Osteoblast (primary cell): ENCODE measurements at regions not wholly inside any gene's neighbourhood (a gene's known extent, or its start where the extent isn't known, plus 50 kb on each side); places are given as distances from the start of the nearest gene placed in this dataset.

ENCODE experiments used
- DNase-seq: peaks from one replicate; pipeline ENCODE4 v3.0.0; 2011; ENCODE audit warnings: low spot score, mixed read lengths; ENCODE audit not compliant: insufficient read length; ENCODE audit errors: missing footprints
- H2AFZ ChIP-seq: 2 replicates; pipeline ENCODE4 v1.6.0; 2011; ENCODE audit warnings: mild to moderate bottlenecking, low read length
- H3K27ac ChIP-seq: 2 replicates; pipeline ENCODE4 v1.5.1; 2011; ENCODE audit warnings: mild to moderate bottlenecking, low read depth, low read length, moderate library complexity
- H3K27me3 ChIP-seq: 2 replicates; pipeline ENCODE4 v1.6.0; 2012; ENCODE audit warnings: mild to moderate bottlenecking, control low read depth, inconsistent platforms, low read length, moderate library complexity; ENCODE audit not compliant: insufficient read depth
- H3K36me3 ChIP-seq: 2 replicates; pipeline ENCODE4 v1.5.1; 2011; ENCODE audit warnings: mild to moderate bottlenecking, low read length, control low read depth, moderate library complexity; ENCODE audit not compliant: insufficient read depth
- H3K4me1 ChIP-seq: 2 replicates; pipeline ENCODE4 v1.5.1; 2011; ENCODE audit warnings: mild to moderate bottlenecking, low read length, control low read depth, moderate library complexity; ENCODE audit not compliant: insufficient read depth
- H3K4me2 ChIP-seq: 2 replicates; pipeline ENCODE4 v1.6.0; 2011; ENCODE audit warnings: mild to moderate bottlenecking, low read length; ENCODE audit not compliant: insufficient read depth
- H3K4me3 ChIP-seq: fragments of 200-600 bp; sonication (generic); 3 replicates; pipeline ENCODE4 v1.5.1; 2012; ENCODE audit warnings: mild to moderate bottlenecking, low read length, inconsistent platforms; ENCODE audit not compliant: insufficient read depth
- H3K79me2 ChIP-seq: 2 replicates; pipeline ENCODE4 v1.6.0; 2012; ENCODE audit warnings: mild to moderate bottlenecking, low read length, control low read depth, inconsistent platforms; ENCODE audit not compliant: insufficient read depth
- H3K9me3 ChIP-seq: 2 replicates; pipeline ENCODE4 v1.5.1; 2011; ENCODE audit warnings: low read depth, low read length, control low read depth
- H4K20me1 ChIP-seq: 2 replicates; pipeline ENCODE4 v1.6.0; 2012; ENCODE audit warnings: mild to moderate bottlenecking, low read length, control low read depth; ENCODE audit not compliant: insufficient read depth
- CTCF ChIP-seq: IDR thresholded peaks from 2 replicates; pipeline ENCODE4 v1.5.1; 2011; ENCODE audit warnings: mild to moderate bottlenecking, low read depth, low read length, moderate library complexity; ENCODE audit errors: extremely low read depth

- TF ChIP-seq CTCF: no peak
- Histone ChIP-seq H2AFZ (no peak overlapping the region), H3K27me3 (no peaks in the 10 kb centered on the region), H3K27ac (no peak overlapping the region), H3K79me2 (no peaks in the 10 kb centered on the region), H4K20me1 (no peaks in the 10 kb centered on the region), H3K9me3 (no peaks in the 10 kb centered on the region), H3K4me2 (no peak overlapping the region), H3K4me3 (no peak overlapping the region), H3K36me3 (no peaks in the 10 kb centered on the region), H3K4me1 (no peaks in the 10 kb centered on the region)
- no peak for DNase-seq
Observed at GRCh38 chr5:89916131-89916530, 493.4 kb downstream of the CETN3 start.

GRCh38 chr5:89908876-89909275 lies 500.7 kb downstream of the CETN3 start:
- H3K9me3 ChIP-seq: no peaks in the 10 kb centered on the region
- no peak for TF ChIP-seq CTCF
- no peak overlapping the region for H3K4me3 ChIP-seq
- DNase-seq: no peak
- H3K27me3 ChIP-seq: no peaks in the 10 kb centered on the region
- no peaks in the 10 kb centered on the region for H3K4me1 ChIP-seq
- no peak overlapping the region for H2AFZ ChIP-seq
- H3K79me2 ChIP-seq: no peaks in the 10 kb centered on the region
- H3K27ac ChIP-seq: no peak overlapping the region
- no peaks in the 10 kb centered on the region for H4K20me1 ChIP-seq
- no peaks in the 10 kb centered on the region for H3K36me3 ChIP-seq
- H3K4me2 ChIP-seq: no peak overlapping the region

DNA sequence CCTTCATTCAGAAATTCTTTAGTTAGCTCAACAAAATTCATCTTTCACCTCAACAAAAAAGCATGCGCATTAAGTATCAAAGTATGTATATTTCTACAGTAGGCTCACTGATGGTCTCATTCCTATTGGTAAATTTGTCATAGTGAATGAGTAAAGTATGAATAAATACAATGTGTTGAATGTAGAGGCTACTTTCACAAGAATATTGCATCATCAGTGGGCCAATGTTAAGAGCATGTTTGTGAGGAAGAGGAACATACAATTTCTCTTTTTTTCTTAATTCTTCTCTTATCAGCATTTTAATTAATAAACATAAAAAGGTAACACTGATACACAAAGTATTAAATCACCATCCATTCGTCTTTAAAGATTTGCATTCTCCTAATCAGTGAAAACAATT lies 505.1 kb downstream of the CETN3 start:
- Histone ChIP-seq H3K4me2 (no peak overlapping the region), H3K9me3 (no peaks in the 10 kb centered on the region), H3K27me3 (no peaks in the 10 kb centered on the region), H3K4me3 (no peak overlapping the region), H3K4me1 (no peaks in the 10 kb centered on the region), H2AFZ (no peak overlapping the region), H4K20me1 (no peaks in the 10 kb centered on the region), H3K27ac (no peak overlapping the region), H3K79me2 (no peaks in the 10 kb centered on the region), H3K36me3 (no peaks in the 10 kb centered on the region)
- DNase-seq: no peak
- TF ChIP-seq CTCF: no peak

GRCh38 chr5:89901983-89902382 lies 507.6 kb downstream of the CETN3 start:
- no peaks in the 10 kb centered on the region for H3K79me2 ChIP-seq
- no peak for TF ChIP-seq CTCF
- DNase-seq: no peak
- no peaks in the 10 kb centered on the region for H3K27me3 ChIP-seq
- no peaks in the 10 kb centered on the region for H3K36me3 ChIP-seq
- H3K4me2 ChIP-seq: no peak overlapping the region
- H3K9me3 ChIP-seq: no peaks in the 10 kb centered on the region
- H2AFZ ChIP-seq: no peak overlapping the region
- no peaks in the 10 kb centered on the region for H3K4me1 ChIP-seq
- H3K4me3 ChIP-seq: no peak overlapping the region
- no peak overlapping the region for H3K27ac ChIP-seq
- no peaks in the 10 kb centered on the region for H4K20me1 ChIP-seq
